ENCODE measurements at regions not wholly inside any gene's neighbourhood (a gene's known extent, or its start where the extent isn't known, plus 50 kb on each side); places are given as distances from the start of the nearest gene placed in this dataset.
"Not testable (repeated sequence)": the region's sequence is repeated elsewhere in the genome, so short reads cannot be mapped to it uniquely, and the experiment has no call there.

DNA sequence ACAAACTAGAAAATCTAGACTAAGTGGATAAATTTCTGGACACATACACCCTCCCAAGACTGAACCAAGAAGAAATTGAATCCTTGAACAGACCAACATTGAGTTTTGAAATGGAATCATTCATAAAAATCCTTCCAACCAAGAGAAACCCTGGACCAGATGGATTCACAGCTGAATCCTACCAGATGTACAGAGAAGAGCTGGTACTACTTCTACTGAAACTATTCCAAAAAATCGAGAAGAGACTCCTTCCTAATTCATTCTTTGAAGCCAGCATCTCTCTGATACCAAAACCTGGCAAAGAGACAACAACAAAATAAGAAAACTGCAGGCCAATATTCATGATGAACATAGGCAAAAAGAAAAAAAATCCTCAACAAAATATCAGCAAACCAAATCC is 227.4 kb downstream of the RPAP3 start:
- DNase-seq, result no peak

DNA sequence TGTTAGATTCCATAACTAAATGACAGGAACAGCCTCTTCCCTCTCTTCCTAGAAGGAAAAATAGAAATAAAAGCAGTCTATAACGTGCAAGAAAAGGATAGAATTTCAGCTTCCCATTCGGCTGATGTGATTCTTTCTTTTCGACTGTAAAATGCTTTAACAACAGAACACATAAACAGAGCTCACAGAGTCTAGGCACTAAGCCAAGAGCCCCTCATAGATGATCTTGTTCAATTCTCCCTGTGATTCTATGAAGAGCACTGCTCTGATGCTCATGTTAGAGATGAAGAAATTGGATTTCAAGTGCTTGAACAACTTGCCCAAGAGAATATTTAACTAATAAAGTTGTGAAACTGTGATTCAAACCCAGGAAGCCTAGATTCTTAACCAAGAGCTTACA is 232.7 kb downstream of the RPAP3 start:
- no peak for DNase-seq

DNA sequence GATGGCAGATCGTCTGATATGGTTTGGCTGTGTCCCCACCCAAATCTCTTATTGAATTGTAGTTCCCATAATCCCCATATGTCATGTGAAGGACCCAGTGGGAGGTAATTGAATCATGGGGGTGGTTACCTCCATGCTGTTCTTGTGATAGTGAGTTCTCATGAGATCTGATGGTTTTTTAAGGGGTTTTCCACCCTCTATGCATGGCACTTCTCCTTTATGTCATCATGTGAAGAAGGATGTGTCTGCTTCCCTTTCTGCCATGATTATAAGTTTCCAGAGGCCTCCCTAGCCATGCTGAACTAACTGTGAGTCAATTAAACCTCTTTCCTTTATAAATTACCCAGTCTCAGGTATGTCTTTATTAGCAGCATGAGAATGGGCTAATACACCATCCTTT is 235.5 kb downstream of the RPAP3 start:
- not testable (repeated sequence) for DNase-seq

DNA sequence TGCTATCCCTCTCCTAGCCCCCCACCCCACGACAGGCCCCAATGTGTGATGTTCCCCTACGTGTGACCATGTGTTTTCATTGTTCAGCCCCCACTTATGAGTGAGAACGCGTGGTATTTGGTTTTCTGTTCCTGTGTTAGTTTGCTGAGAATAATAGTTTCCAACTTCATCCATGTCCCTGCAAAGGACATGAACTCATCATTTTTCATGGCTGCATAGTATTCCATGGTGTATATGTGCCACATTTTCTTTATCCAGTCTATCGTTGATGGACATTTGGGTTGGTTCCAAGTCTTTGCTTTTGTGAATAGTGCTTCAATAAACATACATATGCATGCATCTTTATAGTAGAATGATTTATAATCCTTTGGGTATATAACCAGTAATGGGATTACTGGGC is 241.9 kb downstream of the RPAP3 start:
- DNase-seq, result not testable (repeated sequence)

DNA sequence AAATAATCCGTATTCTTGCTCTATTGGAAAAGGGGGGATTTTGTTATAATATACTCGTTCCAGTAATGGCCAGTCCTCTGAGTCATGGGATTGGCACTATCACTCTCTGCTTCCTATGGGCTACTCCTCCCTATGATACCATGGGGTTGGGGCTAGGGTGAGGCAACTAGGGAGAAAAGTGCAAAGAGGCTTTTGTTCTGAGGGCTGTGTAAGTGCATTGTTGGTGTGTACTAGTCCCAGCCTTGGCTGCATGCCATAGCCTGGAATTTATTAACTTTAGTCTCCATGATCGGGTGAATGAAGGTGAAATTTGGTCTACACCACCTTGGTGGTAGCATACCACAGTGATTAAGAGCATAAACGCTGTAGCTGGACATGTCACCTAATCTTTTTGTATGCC is 247.6 kb downstream of the RPAP3 start:
- no peak for DNase-seq

DNA sequence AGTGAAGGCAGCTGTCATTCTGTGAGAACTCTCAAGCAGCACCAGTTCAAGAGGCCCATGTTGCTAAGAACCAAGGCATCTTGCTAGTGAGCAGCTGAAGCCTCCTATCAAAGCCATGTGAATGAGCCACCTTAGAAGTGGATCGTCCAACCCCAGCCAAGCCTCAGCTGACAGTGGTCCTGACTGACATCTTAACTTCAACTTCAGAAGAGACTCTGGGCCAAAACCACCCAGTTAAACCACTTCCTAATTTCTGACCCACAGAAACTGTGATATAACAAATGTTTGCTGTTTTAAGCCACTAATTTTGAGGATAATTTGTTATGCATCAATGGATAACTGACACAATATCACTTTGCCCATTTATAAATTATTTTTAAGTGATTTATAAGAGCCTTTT is 256.0 kb downstream of the RPAP3 start:
- no peak for DNase-seq

DNA sequence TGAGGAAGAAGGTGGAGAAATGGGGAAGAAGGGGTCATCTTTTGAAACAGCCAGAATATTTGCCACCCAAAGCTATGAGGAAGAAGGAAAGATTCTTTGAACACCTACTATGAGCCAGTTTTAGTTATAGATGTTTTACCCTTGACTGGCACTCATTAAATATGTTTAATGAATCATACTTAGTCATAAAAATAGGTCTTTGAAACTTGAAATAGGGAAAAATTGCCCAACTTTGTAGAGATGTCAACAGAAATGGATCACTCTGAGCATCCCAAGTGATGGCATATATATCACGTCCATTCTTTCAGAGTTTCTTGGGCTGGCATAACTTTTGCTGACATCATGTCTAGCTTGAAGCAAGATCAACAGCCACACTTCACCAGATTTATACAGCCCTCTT is 263.5 kb downstream of the RPAP3 start:
- no peak for DNase-seq

DNA sequence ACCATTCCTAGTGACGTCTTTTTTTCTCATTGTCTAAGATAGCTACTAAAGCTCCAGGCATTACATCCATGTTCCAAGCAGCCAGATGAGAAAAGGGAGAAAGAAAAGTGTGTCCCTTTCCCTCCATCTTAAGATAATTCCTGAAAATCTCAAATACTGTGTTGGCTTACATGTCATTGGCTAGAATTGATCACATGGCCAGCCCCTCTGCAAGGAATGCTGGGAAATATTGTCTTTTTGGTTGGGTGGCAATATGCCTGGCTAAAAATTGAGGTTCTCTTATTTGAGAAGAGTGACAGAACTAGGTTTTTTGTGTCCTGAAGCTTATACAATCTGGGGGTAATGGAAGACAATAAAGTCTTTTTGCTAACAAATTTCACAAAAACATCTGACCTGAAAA is 264.3 kb downstream of the RPAP3 start:
- DNase-seq, result no peak

DNA sequence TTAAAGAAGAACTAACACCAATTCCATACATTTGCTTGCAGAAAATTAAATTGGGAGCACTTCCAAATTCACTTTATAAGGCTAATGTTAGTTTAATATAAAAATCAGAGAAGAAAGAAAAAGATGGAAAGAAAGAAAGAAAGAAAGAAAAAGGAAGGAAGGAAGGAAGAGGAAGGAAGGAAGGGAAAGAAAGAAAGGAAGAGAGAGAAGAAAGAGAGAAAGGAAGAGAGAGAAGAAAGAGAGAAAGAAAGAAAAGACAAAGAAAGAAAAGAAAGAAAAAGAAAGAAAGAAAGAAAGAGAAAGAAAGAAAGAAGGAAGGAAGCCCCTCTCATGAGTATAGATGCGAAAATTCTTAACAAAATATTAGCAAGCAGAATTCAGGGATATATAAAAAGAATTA is 267.7 kb downstream of the RPAP3 start:
- DNase-seq, result no peak

DNA sequence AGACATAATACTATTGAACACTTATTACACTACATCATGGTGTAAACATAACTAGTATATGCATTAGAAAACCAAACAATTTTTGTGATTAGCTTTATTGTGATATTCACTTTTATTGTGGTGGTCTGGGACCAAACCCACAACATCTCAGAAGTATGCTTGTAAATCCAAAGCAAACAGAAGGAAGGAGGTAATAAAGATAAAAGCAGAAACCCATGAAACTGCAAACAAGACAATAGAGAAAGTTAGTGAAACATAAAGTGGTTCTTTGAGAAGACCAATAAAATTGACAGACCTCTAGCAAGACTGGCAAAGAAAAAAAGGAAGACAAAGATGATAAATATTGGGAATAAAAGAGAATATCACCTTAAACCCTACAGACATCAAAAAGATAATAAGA is 268.3 kb downstream of the RPAP3 start:
- DNase-seq, result no peak

DNA sequence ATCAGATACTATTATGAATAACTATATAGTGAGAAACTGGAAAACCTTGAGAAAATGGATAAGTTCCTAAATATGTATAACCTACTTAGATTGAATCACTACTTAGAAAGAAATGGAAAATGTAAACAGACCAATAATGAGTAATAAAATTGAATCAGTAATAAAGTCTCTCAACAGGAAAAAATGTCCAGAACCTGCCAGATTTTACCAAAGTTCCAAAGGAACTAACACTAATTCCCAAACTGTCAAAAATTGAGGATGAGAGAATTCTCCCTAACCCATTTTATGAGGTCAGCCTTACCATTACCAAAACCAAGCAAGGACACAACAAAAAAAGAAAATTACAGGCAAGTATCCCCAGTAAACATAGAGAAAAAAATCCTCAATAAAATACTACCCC is 272.0 kb downstream of the RPAP3 start:
- DNase-seq, result no peak

DNA sequence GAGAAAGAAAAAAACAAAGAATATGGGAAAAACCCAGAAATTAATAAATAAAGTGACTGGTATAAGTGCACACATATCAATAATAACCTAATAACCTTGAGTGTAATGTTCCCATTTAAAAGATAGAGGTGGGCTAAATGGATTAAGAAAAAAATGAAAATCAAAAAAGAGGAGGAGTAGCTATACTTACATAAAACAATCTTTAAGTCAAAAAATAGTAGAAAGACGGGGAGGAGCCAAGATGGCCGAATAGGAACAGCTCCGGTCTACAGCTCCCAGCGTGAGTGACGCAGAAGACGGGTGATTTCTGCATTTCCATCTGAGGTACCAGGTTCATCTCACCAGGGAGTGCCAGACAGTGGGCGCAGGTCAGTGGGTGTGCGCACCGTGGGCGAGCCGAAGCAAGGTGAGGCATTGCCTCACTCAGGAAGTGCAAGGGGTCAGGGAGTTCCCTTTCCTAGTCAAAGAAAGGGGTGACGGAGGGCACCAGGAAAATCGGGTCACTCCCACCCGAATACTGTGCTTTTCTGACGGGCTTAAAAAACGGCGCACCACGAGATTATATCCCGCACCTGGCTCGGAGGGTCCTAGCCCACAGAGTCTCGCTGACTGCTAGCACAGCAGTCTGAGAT is 279.0 kb downstream of the RPAP3 start:
- DNase-seq, result peak; percentile 75

DNA sequence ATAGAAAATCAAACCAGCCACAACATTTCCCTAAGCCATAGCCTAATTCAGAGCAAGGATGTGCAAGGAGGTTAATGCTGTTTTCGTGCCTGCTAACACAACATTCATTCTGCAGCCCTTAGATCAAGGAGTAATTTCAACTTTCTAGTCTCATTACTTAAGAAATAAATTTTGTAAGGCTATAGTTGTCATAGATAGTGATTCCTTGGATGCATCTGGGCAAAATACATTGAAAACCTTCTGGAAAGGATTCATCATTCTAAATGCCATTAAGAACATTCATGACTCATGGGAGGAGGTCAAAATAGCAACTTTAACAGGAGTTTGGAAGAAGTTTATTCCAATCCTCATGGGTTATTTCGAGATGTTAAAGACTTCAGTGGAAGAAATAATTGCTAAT is 283.2 kb downstream of the RPAP3 start:
- no peak for DNase-seq

DNA sequence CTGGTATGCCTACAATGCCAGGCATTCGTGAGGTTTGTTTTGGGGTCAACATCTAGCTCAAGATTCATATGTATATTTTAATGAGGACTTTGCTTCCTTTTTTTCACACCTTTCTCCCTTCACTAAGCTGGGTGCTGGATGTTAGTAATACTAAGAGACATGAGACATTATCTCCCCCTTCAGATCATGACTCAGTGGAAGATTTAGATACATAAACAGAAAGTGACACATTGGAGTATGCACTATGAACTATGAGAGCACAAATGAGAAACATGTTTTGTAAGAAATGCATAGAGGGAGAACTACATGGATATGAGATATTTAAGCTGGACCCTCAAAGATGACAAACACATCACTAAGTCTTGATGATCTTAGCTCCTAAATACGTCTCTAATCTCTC is 286.3 kb downstream of the RPAP3 start:
- no peak for DNase-seq

DNA sequence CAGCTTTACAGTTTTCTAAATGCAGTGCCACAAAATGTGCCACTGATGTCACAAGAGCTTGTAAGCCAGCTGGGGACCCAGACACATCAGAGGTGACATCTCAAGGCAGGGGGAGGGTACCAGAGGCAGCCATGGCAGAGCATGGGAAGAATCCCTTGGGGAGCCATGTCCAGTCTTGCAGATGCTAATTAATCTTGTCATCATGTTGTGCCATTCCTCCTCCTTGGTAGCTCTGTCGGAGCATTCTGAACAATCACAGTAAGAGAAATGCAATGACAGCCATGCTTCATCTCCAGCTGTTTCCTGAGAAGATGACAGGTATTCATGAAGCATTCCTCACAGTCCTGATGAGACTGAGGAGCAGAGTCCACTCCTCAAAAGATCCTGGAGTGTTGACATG is 287.9 kb downstream of the RPAP3 start:
- no peak for DNase-seq

DNA sequence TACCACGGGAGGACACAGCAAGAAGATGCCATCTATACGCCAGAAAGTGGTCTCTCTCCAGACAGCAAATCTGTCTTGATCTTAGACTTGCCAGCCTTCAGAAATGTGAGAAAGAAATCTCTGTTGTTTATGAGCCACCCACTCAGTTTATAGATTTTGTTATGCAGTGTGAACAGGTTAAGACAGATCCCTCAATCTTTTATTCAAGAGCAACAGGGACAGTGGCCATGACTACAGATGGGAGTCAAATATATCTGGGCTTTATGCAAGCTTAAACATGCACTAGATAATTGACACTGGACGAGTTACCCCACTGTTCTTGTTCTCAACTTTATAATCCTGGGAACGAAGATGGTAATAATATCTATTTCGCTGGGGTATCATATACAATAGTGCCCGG is 288.7 kb downstream of the RPAP3 start:
- no peak for DNase-seq

DNA sequence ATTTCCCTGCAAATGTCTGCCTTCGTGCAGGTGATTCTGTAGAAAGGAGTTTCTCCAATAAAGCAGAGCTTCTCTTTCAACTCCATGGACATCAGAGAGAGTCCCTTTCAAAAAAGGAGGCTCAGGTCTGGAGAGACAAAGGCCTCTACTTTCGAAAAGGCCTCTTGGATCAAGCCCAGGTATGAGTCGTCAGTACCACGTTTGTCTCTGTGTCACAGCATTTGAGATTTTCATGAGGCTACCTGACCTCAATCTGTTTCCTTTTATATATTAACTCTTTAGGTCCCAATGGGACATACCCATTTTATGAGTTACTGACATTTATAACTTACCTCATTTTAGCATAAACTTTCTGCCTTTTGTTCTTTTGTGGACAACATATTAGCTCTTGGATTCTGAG is 290.8 kb downstream of the RPAP3 start:
- DNase-seq, result no peak

DNA sequence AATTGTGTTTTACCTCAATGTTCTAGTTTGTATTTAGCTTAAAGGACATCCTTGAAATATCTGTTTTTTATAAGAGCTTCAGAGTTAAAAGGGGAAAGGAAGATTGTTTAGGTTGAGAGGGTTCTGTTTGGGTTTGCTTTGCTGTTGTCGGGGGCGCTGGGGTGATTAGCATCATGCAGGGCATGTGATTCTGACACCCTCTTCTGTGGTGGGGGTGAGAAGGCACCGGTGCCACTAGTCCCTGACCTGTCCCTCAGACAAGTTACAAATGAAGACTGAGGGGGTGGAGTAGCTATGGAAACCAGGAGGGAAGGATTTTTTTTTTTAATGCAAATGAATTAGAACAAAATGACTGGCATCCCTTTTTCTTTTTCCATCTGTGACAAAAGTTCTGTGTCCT is 291.3 kb downstream of the RPAP3 start:
- peak; percentile 26 for DNase-seq

DNA sequence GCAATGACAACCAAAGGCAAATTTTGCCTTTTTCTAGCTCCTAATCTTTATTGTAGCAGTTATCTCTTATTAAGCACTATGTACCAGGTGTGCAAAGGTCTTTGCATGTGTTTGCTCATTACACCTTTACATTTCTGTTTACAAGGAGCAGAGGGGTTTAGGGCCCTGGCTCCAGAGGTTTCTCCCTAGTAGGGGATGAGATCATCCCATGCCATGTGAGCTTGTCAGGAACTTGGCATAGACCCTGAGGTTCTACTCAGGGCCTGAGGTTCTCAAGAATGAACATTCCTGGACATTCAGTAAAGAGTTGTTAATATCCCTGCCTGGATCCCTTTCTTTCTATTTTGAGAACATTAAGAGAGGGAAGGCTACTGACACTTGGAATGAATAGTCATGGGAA is 292.0 kb downstream of the RPAP3 start:
- no peak for DNase-seq

DNA sequence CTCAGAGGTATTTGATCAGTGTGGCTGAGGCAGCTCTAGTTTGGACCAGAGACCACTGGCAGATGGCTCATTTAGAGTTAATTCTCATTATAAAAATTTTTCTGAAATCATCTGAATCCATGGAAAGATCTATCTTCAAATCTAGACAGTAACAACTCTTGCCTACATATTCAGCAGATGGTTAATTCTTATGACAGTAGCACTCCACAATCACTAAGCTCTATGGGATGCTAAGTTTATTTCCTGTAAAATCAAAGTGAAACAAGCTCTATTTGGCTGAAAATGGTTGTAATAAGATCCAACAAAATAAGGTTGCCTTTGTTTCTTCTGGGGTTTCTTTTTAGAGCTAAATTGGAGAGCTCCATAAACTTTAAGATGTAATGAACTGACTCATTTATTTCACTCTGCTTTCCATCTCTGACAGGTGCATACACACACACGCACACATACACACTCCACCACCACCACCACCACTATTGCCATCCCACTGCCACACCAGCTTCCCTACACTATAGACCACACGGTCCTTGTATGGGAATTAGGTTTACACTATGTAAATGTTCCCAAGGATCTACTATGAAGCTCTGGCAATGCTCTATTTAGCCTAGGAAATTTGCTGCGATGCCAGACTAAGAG is 293.1 kb downstream of the RPAP3 start:
- no peak for DNase-seq

DNA sequence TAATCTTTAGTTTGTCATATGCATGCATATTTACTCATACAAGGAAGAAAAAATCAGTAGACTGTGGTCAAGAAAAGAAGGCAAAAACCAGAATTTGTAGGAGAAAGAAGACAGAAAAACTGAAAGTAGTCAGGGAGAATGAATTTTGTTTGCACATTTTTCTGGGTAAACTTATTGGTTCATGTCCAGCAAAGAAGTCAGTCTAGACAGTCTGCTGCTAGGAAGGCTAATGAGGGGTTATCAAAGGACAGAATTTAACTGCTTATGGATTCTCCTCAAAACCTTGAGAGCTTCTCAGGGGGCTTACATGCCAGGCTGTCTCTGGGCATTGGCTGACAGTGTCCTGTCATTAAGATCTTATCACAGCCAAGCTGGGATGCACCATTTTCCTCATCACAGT is 293.9 kb downstream of the RPAP3 start:
- no peak for DNase-seq

DNA sequence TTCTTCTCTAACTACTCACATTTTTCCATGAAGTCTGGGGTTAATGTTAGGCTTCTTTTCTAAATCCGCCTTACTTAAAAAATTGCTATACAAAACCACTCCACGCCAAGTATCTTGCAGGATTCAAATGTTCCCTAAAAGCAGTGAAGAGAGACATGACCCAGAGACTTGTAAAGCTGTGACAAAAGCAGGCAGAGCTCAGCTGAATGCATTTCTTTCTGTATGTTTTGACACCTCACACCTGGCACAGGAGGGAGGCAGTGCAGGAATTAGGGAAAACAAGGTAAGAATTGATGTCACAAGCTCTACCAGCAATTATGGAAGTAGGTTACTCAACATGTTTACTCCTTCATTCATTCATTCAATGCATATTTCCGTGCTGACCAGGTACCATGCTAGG is 295.0 kb downstream of the RPAP3 start:
- no peak for DNase-seq

DNA sequence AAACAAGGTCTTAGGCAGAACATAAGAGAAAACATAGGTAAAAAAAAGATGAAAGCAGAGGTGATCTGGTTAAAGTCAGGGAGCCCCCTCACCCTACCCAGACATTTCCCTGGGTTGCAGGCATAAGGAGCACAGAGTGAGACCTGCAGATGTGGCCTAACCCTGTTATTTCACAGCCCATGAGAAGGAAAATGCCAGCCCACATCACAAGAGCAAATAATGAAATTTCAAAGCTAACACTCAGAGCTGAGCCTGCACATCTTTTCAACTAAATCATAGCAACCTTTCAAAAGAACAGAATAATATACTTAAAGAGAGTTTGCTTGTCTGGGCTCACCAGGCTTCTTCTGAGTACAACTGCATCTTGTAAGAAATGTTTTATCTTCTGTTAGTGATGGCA is 295.4 kb downstream of the RPAP3 start:
- DNase-seq, result no peak

DNA sequence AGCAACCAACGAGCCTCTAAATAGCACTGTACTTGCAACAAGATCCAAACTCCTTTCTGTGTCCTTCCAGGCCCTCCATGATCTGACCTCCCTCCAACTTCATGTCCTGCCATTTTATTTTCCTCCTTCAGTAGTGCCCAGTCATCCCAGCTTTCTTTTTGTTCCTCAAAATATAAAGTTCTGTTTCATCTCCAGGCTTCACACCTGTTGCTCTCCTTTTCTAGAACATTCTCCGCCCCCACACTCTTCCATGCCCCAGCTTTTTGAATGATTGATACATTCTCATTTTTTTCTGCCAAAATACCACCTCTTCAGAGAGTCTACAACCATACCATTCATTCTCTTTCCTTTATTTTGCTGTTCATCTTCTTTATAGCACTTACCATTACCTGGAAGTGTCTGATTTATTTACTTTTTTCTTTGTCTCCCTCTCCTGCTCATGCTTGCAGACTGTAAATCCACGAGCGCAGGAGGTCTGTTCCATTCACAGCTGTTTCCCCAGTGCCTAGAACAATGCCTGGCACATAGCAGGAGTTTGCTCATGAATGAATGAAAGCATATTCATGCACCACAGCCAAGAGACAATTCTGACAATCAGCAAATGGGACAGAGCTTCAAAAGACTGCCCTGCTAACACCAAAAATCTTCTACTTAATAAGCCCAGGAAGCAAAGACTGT is 296.4 kb downstream of the RPAP3 start:
- DNase-seq, result no peak
